ENCODE measurements at regions not wholly inside any gene's neighbourhood (a gene's known extent, or its start where the extent isn't known, plus 50 kb on each side); places are given as distances from the start of the nearest gene placed in this dataset.
"Not testable (repeated sequence)": the region's sequence is repeated elsewhere in the genome, so short reads cannot be mapped to it uniquely, and the experiment has no call there.

DNA sequence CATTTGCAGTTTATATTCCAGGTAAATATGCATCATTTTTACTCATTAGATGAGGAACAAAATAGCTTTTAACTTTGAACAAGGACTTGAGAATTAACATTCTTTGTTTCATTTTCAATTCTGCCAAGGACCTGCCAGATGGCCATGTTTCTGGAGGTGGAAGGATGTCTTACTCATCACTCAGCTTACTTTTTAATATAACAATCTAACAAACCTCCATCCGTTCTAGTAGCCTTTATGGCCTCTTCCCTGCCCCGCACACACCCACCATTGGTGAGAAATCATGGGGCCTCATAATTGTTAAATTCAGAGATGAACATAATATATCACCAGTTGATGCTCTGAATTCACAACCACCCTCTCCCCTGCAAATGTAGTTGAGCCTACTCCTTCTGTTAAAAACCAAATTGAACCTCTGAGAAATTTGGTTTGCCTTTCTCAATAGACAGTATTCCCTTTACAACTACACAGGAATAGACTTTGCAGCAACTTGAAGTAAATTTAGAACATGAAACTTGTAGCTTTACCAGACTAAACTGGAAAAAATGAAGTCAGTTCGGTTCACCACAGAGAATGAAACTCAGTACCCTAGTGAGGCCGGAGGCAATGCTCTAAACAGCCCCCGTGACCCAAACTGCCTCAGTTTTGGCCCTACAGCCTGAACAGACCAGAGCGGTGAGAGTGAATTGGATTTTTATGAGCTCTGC is 50.1 kb upstream of the ACSL4 start:
- DNase-seq: no peak

DNA sequence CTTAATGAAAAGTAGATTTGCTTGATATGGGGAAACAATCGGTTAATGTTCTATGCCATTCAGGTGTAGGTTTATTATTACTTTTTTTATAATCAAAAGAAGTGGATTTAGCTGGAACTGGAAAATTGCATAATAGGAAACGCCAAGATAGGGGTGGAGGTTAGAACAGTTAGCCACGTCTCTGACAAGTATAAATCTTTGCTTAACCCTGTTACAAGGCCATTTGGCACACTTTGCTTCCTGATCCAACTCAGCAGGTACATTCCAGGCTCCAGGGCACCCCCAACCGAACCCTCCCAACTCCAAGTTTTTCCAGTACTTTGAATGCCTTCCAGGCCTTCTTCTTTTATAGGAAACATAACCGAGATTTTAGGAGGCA is 50.6 kb upstream of the ACSL4 start:
- no peak for DNase-seq

DNA sequence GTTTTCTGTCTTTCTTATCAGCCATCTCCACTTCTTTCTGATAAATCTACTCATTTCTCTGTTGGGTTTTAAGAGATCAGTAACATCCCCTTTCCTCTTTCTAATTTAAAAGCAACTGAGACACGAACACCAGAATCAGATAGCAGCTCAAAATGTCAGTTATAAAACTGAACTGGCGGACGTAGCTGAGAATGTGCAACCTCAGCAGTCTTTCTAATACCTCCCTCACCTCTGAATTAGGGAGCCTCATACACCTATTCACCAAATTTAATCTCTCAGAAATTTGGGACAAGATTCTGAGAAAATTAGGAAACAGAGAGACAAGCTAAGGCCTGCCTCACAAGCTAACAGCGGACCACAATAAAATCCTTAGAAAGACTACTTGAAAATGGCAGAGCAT is 52.0 kb upstream of the ACSL4 start:
- no peak for DNase-seq

DNA sequence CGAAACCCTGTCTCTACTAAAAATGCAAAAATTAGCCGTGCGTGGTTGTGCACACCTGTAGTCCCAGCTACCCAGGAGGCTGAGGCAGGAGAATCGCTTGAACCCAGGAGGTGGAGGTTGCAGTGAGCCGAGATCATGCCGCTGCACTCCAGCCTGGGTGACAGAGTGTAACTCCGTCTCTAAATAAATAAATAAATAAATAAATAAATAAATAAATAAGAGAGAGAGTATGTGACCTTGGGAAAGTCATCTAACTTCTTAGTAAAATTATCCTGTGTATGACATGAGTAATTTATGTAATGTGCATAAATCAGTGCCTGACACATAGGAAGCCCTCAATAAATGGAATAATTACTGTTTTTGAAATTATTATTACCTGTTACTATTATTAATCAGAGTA is 57.5 kb upstream of the ACSL4 start:
- not testable (repeated sequence) for DNase-seq

DNA sequence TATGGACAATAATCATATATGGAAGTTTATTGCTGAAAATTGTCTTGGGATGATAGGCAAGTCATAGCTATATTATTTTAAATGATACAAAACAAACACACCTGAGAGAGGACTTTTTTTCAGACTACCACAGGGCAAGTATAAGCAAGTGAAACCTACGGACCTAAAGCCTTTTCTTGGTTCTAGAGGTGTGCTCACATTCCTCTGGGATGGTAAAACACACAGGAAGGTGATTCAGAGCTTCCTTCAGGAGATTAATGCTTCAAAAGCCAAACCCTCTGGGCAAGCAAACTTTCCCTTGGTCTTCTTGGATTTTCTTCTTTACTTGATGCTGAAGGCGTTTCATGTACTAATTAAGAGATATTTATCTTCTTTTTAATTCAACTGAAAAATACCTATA is 60.1 kb upstream of the ACSL4 start:
- no peak for DNase-seq

DNA sequence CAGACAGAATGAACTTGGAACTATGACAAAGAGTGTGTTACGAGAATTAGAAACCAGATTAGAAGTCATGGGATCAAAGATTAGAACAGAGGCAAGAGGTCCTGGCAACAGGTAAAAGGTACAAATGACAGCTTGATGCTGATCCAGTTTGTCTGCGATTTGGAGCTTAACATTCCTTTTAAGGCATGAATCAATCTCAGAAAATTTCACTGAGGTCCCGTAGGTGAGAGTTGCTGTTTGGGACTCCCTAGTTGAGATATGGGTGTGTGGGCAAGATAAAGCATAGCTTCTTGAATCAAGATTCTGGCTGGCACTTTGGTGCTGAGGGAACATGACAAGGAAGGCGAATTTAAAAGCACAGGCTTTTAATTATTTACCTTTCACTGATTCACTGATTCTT is 62.6 kb upstream of the ACSL4 start:
- no peak for DNase-seq

DNA sequence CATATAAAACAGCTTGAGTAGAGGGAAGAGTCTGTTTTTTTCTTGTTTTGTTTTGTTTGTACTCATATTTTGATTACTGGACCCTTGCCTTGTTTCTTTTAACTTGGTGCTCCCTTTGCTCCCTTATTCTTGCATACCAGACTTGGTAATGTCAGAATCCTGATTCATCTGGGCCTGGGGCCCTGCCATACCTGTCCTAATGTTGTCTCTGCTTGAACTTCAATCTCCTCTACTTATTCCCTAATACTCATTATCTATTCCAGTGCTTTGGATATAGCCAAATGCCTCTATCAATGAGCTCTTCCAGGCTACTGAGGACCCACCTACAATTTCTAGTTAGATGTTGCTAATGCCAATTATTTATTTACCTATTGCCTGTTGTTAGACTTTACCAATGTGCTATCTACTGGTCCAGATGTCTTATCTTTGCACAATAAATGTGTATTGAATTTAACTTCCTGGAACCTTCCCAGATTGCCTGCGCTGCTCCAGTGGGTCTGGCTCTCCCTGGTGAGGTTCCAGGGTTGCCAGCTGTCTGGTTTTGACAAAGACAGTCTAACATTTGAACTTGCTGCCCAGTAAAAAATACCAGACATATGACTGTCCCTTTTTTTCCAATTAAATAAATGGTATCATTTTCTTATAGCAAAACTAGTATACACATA is 64.4 kb upstream of the ACSL4 start:
- DNase-seq: no peak

DNA sequence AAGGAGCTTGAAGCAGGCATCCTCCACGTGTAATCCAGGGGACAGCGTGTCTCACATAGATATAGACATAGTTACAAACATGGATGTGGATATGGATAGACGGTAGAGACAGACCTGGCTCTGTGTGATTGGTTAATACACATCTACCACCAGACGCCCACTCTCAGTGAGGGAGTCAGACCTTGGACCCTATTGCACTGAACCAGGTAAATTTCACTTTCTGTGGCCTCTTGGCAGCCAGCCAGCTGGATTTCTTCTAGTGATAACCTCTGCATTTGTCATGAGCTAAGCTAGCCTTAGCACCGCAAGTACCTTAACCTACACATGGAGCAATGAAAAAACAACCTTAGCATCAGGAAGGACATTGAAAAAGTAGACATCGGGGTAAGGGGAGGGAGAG is 79.2 kb upstream of the ACSL4 start:
- DNase-seq: no peak

DNA sequence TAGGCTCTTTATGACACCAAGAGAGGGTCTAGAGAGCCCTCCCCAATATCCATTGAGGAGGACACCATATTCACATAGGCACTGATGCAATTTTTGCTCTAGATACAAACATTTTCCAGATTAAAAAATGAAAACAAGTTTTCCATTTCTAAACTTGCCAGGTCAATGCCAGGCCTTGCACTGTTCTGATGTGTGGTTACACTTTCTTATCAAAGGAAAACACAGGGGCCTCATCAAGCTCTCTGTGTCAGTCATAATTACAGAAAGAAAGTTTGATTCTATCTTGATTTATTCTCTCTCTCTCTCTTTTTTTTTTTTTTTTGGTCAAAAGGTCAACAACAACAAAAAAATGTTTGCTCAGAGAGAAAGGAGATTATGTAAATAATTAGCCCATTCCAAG is 80.2 kb upstream of the ACSL4 start:
- DNase-seq: no peak

DNA sequence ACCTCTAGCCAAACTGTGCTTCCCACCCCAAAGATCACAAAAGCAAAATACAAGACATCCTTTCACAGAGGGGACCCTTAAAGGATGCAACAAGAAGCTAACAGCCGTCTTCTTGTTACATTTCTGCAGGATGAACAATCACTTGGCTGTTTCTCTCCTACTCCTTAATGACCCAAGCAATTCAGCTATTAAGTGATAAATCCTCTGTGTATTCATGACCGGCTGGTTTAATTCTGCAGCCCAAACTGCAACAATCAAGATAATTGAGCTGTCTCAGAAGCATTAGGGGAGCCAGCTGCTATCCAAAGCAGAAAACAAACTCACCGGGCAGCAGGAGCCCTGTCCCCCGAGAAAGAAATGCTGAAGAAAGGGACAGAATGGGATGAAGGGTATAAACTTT is 85.9 kb upstream of the ACSL4 start:
- DNase-seq: no peak

DNA sequence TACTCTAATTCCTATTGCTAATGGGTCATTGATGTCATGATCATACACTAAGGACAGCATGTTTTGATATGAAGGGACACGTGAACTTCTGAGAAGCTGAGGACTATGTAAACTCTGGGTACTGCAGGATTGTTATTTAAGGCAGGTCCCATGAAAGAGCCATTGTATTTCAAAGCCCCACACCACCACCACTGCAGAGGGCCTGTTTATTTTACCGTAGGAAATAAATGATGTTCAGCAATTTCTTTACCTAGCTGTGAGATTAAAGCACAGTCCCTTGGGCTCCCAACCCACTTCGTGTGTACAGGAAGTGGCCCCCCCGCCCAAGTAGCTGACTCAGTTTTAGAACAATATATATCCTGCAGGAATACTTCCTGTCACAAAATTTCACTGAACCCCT is 89.8 kb upstream of the ACSL4 start:
- DNase-seq: peak; percentile 12

DNA sequence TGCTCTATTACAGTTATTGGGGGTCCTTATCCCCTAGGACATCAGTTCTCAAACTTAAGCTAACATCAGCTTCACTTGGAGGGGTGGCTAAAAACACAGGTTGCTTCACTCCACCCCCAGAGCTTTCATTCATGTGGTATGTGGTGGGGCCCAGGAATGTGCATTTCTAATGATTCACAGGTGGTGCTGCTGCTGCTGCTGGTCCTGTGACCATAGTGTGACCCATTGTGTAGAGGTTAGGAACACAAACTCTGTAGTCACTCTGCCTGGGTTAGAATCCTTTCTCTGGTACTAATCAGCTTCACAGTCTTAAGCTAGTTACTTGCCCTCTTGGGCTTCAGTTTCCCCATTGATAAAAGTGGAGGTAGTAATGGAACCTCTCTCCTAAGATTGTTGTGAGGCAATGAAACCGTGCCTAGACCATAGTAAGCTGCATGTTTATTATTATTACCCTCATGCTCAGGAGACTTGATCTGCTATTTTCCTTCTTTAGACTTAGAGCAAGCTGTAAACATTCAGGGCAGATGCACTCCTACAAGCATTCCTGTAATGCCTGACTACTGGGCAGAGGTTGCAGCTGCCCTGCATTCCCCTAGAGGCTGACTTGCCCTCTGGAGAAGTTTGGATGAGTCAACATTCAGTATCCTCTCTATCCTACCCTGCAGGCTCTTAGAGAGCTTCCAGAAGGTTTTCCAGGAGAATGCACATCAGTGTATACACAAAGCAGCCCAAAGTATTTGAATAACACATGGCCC is 94.1 kb upstream of the ACSL4 start:
- peak; percentile 8 for DNase-seq

DNA sequence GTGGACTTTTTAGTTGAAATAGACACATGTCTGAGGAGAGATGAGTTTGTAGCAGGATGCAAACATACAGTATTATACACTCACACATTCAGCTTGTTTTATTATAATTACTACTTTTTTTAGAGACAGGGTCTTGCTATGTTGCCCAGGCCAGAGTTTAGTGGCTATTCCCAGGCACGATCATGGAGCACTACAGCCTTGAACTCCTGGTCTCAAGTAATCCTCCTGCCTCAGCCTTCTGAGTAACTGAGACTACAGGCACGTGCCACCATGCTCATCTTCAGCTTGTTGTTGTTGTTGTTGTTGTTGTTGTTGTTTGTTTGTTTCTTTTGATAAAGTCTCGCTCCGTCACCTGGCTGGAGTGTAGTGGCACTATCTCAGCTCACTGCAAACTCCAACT is 94.7 kb upstream of the ACSL4 start:
- DNase-seq: no peak

DNA sequence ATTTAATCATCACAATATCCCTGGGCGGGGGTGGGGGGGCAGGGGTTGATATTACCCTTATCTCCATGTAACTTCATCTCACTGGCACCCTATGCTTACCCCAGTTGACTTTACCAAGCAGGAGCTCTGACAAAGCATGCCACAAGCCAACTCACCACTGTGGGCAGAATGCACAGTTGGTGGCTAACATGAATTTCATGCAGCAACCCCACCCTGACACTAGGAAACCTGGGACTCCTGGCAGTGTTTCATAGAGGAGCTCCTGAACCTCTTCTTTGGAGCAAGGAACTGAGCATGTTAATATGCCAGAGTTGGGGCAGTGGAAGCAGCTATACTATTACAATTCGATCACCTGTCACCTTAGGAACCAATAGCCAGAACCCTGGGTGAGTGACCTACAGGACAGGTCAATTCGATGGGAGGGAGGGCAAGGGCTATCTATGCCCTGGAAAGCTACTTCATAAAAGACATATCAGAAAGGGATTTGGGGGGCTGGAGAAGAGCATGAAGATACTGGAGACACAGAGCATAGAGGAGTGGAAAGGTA is 97.2 kb upstream of the ACSL4 start:
- no peak for DNase-seq

DNA sequence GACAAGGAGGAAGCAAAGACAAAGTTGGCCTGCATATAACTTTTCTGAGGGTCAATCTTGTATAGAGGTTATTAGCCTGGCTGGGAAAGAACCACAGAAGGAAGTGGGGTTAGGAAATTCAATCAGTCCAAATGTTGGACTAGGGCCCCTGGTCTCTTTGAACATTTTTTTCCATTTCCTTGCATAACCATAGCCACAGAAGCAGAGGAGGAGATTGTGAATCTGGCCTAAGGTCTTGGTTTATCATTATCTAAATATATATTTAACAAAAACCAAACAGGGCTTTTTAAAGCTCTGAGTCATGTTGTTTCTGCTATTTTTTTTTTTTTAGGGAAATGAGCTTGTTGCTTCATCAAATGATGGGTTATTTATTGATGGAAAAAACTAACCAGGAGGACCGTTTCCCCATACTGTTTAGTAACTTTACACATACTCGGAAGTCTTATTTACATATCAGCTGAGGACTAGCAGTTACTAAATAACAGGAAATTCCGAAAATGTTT is 97.7 kb upstream of the ACSL4 start:
- DNase-seq: no peak

DNA sequence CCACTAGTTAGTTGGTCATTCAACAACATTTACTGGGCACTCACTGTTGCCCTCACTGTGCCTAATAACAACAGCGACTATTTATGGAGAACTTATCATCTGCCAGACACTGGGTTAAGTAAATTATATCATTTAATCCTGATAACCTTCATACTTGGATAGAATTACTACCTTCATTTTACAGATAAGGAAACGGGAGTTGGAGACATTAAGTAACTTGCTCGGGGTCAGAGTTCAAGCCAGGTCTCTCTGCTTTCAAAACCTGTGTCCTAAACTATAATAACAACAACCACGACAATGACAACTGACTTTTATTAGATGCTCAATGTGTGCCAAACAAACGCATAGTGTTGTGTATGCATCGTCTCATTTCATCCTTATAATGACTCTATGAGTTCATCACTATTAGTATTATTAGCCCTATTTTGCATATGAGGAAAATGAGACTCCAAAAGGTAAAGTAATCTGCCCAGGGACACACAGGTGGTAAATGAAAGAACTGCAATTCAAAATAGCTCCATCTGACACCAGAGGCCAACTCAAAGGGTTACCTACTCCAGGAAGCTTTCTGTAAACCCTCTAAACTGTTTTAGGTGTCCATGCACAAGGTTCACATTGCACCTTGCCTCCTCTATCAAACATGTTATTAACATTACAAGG is 98.4 kb upstream of the ACSL4 start:
- no peak for DNase-seq

DNA sequence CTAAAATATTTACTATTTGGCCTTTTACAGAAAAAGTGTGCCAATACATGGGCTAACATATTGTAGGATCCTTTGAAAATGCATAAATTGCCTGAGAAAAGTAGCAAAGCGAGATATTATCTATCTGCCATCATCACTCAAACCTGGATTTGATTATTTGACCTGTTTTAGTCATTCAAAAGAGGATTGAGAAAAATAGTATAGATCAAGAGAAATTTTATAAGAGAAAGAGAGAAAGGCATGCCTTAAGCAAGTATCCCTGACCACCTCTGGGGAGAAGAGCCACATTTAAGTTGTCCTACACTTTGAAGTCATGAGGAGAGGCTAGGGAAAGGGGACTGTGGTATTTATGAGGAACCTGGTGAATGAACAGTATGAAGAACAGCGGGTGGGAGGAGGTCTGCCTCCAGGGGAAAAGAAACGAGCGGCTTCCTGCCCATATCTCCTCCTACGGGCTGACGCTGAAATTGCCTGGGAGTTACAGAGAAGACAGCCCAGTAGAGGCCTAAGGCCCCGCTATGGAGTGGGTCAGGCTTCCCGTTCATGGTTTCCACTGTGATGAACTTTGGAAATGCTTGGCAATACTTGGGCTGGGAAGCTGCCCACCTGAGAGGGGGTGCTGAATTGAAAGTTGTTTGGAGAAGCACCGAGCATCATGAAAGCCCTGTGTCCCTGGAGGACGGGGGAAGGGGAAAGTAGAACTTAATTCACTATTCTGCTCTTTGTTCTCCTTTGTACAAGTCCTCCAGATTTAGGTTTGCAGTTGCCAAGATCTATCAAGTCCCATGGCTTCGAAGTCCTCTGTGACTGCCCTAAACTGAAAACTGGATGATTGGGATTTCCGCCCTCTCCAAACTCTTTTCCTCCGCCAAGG is 106.9 kb upstream of the ACSL4 start:
- DNase-seq: no peak

DNA sequence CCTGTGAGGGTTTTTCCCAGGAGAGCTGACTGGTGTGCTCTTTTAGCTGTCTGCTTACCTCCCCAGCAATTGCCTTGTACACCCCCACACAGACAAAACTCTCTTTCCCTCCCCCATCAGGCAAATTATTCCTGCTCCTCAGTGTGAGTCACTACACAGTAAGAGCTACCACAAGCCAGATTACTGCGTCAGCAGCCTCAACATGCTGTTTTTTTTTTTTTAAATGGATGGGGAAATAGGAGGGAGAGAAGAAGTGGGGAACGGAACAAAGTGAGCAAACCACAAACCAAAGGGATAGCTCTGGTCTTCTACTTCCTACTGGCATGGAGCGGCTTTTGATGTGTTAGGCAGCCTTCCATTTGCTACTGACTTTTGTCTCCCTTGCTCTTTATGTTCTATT is 107.5 kb upstream of the ACSL4 start:
- no peak for DNase-seq

DNA sequence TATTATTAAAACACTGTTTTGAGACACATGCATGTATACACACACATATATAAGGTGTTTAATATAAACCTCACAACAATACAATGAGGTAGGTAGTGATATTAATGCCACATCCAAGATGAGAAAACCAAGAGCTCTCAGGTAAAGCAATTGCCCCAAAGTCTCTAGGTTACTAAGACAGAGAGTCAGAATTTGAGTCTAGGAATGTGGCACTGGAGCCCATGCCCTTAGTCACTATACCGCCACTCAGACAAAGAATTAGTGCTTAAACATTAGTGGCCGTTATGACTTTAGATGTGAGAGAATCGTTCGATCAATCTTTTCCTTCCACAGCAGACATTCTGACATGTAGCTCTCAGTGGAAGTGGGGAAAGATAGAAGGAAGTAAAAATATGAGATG is 108.2 kb upstream of the ACSL4 start:
- DNase-seq: no peak

DNA sequence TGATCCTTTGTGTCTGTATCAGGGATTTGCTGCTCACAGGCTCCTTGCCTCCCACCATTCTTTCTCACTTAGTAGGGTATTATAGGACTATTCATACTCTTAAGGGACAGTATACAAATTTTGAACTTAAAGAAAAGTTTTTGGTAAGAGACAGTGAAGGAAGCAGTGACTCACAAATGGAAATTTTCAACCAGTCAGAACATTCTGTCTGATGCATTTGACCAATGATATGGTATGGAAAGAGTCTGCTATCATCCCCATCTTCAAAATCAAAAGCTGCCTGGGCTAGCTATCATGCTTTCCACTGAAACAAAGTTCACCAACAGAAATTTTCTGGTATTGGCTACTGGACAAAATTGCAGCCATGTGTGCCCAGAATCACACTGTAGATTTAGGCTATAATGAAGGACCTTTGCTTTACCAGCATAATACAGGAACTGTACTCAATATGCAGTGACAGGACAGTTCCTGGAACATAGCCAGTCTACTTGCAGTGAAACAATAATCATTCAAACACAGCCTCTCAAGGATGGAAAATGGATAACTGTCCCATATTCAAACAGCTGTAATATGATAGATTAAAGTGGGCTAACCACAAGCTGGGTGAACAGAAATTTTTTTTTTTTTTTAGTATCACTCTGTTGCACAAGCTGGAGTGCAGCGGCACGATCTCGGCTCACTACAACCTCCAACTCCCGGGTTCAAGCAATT is 109.0 kb upstream of the ACSL4 start:
- no peak for DNase-seq

DNA sequence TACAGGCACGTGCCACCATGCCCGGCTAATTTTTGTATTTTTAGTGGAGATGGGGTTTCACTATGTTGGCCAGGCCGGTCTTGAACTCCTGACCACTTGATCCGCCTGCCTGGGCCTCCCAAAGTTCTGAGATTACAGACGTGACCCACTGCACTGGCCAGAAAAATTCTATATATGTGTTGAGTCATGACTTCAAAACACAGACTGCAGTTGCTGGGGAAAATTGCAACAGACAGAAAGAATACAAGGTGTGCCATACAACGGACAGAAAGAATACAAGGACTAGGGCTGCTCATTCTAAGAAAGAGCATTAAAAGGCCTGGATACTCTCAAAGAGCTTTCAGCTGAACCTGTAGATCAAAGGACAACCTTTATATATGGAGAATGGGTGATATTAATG is 109.6 kb upstream of the ACSL4 start:
- no peak for DNase-seq

Data from DMS53 (cell line).